IPS-15b (cell line): ENCODE measurements at regions not wholly inside any gene's neighbourhood (a gene's known extent, or its start where the extent isn't known, plus 50 kb on each side); places are given as distances from the start of the nearest gene placed in this dataset.
"Not testable (repeated sequence)": the region's sequence is repeated elsewhere in the genome, so short reads cannot be mapped to it uniquely, and the experiment has no call there.

Experiments
- H3K27me3 ChIP-seq: one replicate; pipeline ENCODE4 v1.6.1; 2013; ENCODE audit warnings: low read length; ENCODE audit not compliant: control insufficient read depth, insufficient read depth
- H3K36me3 ChIP-seq: one replicate; pipeline ENCODE4 v1.6.1; 2013; ENCODE audit warnings: low read length; ENCODE audit not compliant: control insufficient read depth, insufficient read depth
- H3K4me1 ChIP-seq: one replicate; pipeline ENCODE4 v1.6.1; 2013; ENCODE audit warnings: mild to moderate bottlenecking, low read length; ENCODE audit not compliant: control insufficient read depth, insufficient read depth
- H3K4me3 ChIP-seq: one replicate; pipeline ENCODE4 v1.5.1; 2013; ENCODE audit warnings: low read depth, low read length
- H3K9ac ChIP-seq: one replicate; pipeline ENCODE4 v1.6.1; 2013; ENCODE audit warnings: low read depth, mild to moderate bottlenecking, low read length
- H3K9me3 ChIP-seq: one replicate; pipeline ENCODE4 v1.6.1; 2013; ENCODE audit warnings: mild to moderate bottlenecking, low read length; ENCODE audit not compliant: control insufficient read depth, insufficient read depth

GRCh38 chr1:121036792-121037191 lies 147.2 kb downstream of the PPIAL4A start:
- H3K4me1 ChIP-seq, H3K4me3 ChIP-seq, H3K36me3 ChIP-seq, H3K27me3 ChIP-seq, H3K9me3 ChIP-seq, H3K9ac ChIP-seq: not testable (repeated sequence)

DNA sequence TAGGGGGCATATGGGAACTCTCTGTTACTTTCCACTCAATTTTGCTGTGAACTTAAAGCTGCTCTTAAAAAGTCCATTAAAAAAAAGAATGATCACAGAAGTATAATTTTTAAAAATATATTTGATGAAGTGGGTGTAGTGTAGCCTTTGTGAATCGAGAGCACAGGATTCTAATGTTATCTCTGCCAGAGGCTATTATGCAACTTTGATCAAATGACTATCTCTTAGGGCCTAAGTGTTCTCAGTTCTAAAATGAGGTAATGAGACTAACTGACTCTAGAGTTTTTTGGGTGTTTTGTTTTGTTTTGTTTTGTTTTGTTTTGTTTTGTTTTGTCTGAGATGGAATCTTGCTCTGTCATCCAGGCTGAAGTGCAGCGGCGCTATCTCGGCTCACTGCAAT lies 143.2 kb downstream of the FAM72B start:
- not testable (repeated sequence) for H3K36me3 ChIP-seq, H3K27me3 ChIP-seq, H3K4me3 ChIP-seq, H3K9me3 ChIP-seq, H3K9ac ChIP-seq, H3K4me1 ChIP-seq

- H3K27me3 ChIP-seq, H3K4me1 ChIP-seq, H3K9me3 ChIP-seq, H3K36me3 ChIP-seq, H3K9ac ChIP-seq, H3K4me3 ChIP-seq: not testable (repeated sequence)
These were observed 142.6 kb downstream of the FAM72B start for GRCh38 chr1:121041497-121041896.

- H3K4me3 ChIP-seq, H3K9ac ChIP-seq, H3K4me1 ChIP-seq, H3K9me3 ChIP-seq, H3K27me3 ChIP-seq, H3K36me3 ChIP-seq: not testable (repeated sequence)
These were observed 141.3 kb downstream of the FAM72B start for GRCh38 chr1:121042882-121043281.

DNA sequence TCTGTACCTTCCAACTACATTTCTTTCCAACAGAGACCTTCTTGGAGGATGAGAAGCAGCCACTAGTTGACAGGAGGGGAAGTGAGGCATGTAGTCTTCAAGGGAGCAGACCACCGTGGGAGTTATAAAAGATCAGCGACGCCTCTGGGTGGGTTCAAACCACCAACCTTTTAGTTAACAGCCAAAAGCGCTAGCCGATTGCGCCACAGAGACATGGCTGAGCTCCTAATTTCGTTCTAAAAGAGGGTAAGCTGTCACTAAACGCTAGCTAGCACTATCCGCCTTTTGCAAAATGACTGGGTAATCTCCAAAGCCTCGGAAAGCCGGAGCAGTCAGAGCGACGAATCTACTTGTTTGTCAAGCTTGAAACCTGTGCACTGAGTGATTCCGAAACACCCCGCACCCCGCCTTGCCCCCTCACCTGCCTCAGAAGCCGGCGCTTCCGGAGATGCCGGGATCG lies 135.8 kb downstream of the FAM72B start:
- H3K9me3 ChIP-seq, H3K36me3 ChIP-seq, H3K9ac ChIP-seq, H3K4me1 ChIP-seq: not testable (repeated sequence)
- H3K27me3 ChIP-seq, result peaks cover 17% of the 10 kb centered on the region
- peak overlapping the region; percentile 43 for H3K4me3 ChIP-seq

DNA sequence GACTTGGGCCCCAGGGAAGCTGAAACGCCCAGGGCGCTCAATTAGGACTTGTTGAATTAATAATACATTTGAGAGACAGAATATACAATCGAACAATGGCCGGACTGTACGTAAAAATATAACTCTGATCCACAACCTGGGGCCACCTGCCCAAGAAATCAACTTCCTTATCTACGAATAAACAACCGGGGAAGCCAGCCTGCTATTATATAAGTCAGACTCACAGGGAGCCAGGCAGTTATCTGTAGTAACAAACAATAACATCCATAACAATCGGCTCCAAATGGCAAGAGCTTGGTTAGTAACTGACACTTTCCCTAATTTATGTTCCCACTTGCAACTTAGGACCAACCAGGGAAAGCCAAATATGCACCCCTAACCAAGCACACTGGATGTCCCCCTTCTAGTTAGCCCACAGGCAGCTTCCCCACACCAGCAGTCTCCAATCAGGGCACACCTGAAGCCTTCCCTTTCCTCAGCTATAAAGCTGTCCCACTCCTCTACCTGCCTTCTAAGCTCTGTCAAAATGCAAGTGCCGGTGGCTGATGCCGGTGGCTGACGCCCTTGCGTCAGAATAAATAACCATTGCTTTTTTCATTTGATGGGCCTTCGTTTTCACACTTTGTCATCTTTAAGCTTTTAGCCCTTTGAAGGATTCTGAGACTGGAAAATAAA lies 135.2 kb downstream of the FAM72B start:
- H3K4me1 ChIP-seq, H3K4me3 ChIP-seq, H3K36me3 ChIP-seq, H3K9me3 ChIP-seq, H3K9ac ChIP-seq: not testable (repeated sequence)
- peaks cover 17% of the 10 kb centered on the region for H3K27me3 ChIP-seq

DNA sequence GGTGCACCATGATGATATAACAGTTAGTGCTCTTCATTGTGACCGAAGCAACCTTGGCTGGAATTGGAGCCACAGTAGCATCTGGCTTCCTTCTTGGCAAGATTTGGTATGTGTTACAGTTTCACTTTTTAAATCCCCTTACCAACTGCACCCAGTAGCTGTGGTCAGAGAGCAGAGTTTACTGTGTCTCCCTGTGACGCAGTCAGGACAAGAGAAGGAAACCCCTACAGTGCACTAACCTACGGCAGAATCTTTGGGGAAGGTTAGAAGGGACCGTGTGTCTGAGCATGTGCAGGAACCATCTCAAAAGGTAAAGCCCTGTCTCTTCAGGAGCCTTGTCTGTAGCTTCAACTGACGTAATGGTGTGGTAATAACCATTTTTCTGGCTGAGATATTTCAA lies 134.0 kb downstream of the FAM72B start:
- not testable (repeated sequence) for H3K36me3 ChIP-seq, H3K4me1 ChIP-seq, H3K4me3 ChIP-seq, H3K9ac ChIP-seq, H3K9me3 ChIP-seq
- H3K27me3 ChIP-seq, result peaks cover 17% of the 10 kb centered on the region

DNA sequence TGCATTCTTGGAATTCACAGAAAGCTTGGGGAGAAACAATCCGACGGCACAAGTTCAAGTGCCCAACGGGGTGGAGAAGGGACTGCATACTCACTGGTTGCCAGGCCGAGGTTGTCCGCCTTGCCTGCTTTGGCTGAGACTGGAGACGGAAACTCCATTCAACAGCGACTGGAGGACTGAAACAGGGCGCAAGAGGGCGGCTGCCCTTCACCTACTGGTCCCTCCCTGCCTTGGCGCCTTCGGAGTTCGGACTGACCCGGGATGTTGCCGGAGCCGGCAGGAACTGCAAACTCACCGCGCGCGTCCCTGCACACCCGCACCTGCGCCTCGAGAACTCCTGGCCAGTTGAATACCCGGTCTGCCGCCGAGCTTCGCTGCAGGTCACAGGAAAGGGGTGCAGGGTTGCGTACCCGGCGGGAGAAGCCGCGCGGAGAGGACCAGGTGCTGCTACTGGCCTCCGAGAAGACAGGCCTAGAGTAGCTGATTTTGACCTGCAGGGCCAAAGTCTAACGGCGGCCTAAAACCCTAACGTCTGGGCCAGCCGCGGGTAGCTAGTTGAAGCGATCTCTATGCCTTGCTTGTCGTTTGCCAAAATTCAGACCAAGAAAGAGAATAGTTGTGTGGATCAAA lies 132.9 kb downstream of the FAM72B start:
- H3K9ac ChIP-seq, H3K9me3 ChIP-seq, H3K36me3 ChIP-seq, H3K4me1 ChIP-seq, H3K4me3 ChIP-seq: not testable (repeated sequence)
- H3K27me3 ChIP-seq, result peaks cover 17% of the 10 kb centered on the region

- not testable (repeated sequence) for H3K4me1 ChIP-seq
These were observed 132.0 kb downstream of the FAM72B start for GRCh38 chr1:121052081-121052660.

GRCh38 chr1:121054928-121055327 lies 129.2 kb downstream of the FAM72B start:
- not testable (repeated sequence) for H3K9ac ChIP-seq, H3K36me3 ChIP-seq, H3K4me3 ChIP-seq, H3K9me3 ChIP-seq, H3K4me1 ChIP-seq
- peaks cover 13% of the 10 kb centered on the region for H3K27me3 ChIP-seq

More at GRCh38 chr1:121052081-121052660, 132.0 kb downstream of the FAM72B start:
- Histone ChIP-seq H3K27me3 (peaks cover 15% of the 10 kb centered on the region), H3K4me3 (peak overlapping the region; percentile 37)
- not testable (repeated sequence) for H3K9me3 ChIP-seq, H3K9ac ChIP-seq, H3K36me3 ChIP-seq

- not testable (repeated sequence) for H3K4me3 ChIP-seq, H3K36me3 ChIP-seq, H3K9ac ChIP-seq, H3K27me3 ChIP-seq, H3K4me1 ChIP-seq, H3K9me3 ChIP-seq
These were observed 117.2 kb downstream of the FAM72B start for GRCh38 chr1:121066925-121067324.

GRCh38 chr1:121068738-121069499 lies 115.2 kb downstream of the FAM72B start:
- not testable (repeated sequence) for H3K4me1 ChIP-seq, H3K27me3 ChIP-seq, H3K36me3 ChIP-seq, H3K4me3 ChIP-seq, H3K9me3 ChIP-seq, H3K9ac ChIP-seq
